ENCODE measurements at regions not wholly inside any gene's neighbourhood (a gene's known extent, or its start where the extent isn't known, plus 50 kb on each side); places are given as distances from the start of the nearest gene placed in this dataset.

GRCh38 chr7:119197172-119197876, 972.8 kb downstream of the ANKRD7 start:
- no peak for DNase-seq
- ChIA-PET CTCF (interaction anchor here (0.6 to 1.5 kb wide), 3 partner anchors 11 to 844 kb away, joined by 3 to 8 read pairs (median 5); no protein-coding TSS in a partner anchor), POLR2A (no interaction called here)
- H3K4me3 ChIP-seq (ENCODE audit: control insufficient read depth in 1 of 7, extremely low read depth in 1 of 7, insufficient read depth in 4 of 7, low read depth in 2 of 7, low read length in 6 of 7), result no peak overlapping the region
- peaks cover 0 to 6% (median 0%) of the 10 kb centered on the region in 5 experiments for H3K27me3 ChIP-seq (replicated peaks in 2 of 5; ENCODE audit: control insufficient read depth in 4 of 5, insufficient read depth in 5 of 5, low read length in 4 of 5)
- H3K4me1 ChIP-seq (ENCODE audit: control extremely low read depth in 1 of 4, control insufficient read depth in 4 of 4, insufficient read depth in 4 of 4, low read length in 3 of 4), result no peaks in the 10 kb centered on the region
- H3K9me3 ChIP-seq (ENCODE audit: control extremely low read depth in 1 of 5, control insufficient read depth in 4 of 5, insufficient read depth in 2 of 5, low read depth in 1 of 5, low read length in 4 of 5), result no peaks in the 10 kb centered on the region
- H3K27ac ChIP-seq (ENCODE audit: insufficient read depth in 1 of 2, low read depth in 1 of 2, low read length in 2 of 2, poor library complexity in 1 of 2, severe bottlenecking in 2 of 2), result no peak overlapping the region
- no peaks in the 10 kb centered on the region for H3K36me3 ChIP-seq (ENCODE audit: control insufficient read depth in 4 of 4, insufficient read depth in 4 of 4, low read length in 3 of 4)
- 89% methylated on average over 8 of the region's 9 CpGs for WGBS (ENCODE audit: insufficient coverage)

- Histone ChIP-seq H3K4me3 (ENCODE audit: control insufficient read depth in 1 of 7, extremely low read depth in 1 of 7, insufficient read depth in 4 of 7, low read depth in 2 of 7, low read length in 6 of 7) (no peak overlapping the region), H3K36me3 (ENCODE audit: control insufficient read depth in 4 of 4, insufficient read depth in 4 of 4, low read length in 3 of 4) (no peaks in the 10 kb centered on the region), H3K9me3 (ENCODE audit: control extremely low read depth in 1 of 5, control insufficient read depth in 4 of 5, insufficient read depth in 2 of 5, low read depth in 1 of 5, low read length in 4 of 5) (no peaks in the 10 kb centered on the region), H3K4me1 (ENCODE audit: control extremely low read depth in 1 of 4, control insufficient read depth in 4 of 4, insufficient read depth in 4 of 4, low read length in 3 of 4) (no peaks in the 10 kb centered on the region), H3K27me3 (replicated peaks in 2 of 5; ENCODE audit: control insufficient read depth in 4 of 5, insufficient read depth in 5 of 5, low read length in 4 of 5) (peaks cover 0 to 6% (median 0%) of the 10 kb centered on the region in 5 experiments), H3K27ac (ENCODE audit: insufficient read depth in 1 of 2, low read depth in 1 of 2, low read length in 2 of 2, poor library complexity in 1 of 2, severe bottlenecking in 2 of 2) (no peak overlapping the region)
- ChIA-PET CTCF (interaction anchor here (0.7 to 1.5 kb wide), 2 partner anchors 12 to 845 kb away, joined by 3 to 8 read pairs; no protein-coding TSS in a partner anchor), POLR2A (no interaction called here)
- peak; percentile 10 to 54 (median 50) for DNase-seq
- WGBS (ENCODE audit: insufficient coverage), result 22% methylated on average over 3 of the region's 8 CpGs
These were observed 973.5 kb downstream of the ANKRD7 start for GRCh38 chr7:119197877-119198527.

- WGBS (ENCODE audit: insufficient coverage), result 100% methylated on average over 2 of the region's 3 CpGs
- POLR2A ChIA-PET, result no interaction called here
- Histone ChIP-seq H3K27ac (ENCODE audit: insufficient read depth in 1 of 2, low read depth in 1 of 2, low read length in 2 of 2, poor library complexity in 1 of 2, severe bottlenecking in 2 of 2) (no peak overlapping the region), H3K4me1 (ENCODE audit: control extremely low read depth in 1 of 4, control insufficient read depth in 4 of 4, insufficient read depth in 4 of 4, low read length in 3 of 4) (no peaks in the 10 kb centered on the region), H3K27me3 (replicated peaks in 2 of 5; ENCODE audit: control insufficient read depth in 4 of 5, insufficient read depth in 5 of 5, low read length in 4 of 5) (no peaks in the 10 kb centered on the region), H3K4me3 (ENCODE audit: control insufficient read depth in 1 of 7, extremely low read depth in 1 of 7, insufficient read depth in 4 of 7, low read depth in 2 of 7, low read length in 6 of 7) (no peak overlapping the region), H3K36me3 (ENCODE audit: control insufficient read depth in 4 of 4, insufficient read depth in 4 of 4, low read length in 3 of 4) (no peaks in the 10 kb centered on the region), H3K9me3 (ENCODE audit: control extremely low read depth in 1 of 5, control insufficient read depth in 4 of 5, insufficient read depth in 2 of 5, low read depth in 1 of 5, low read length in 4 of 5) (peaks cover 0 to 2% (median 0%) of the 10 kb centered on the region in 5 experiments)
- DNase-seq, result no peak
- CTCF ChIA-PET, result no interaction called here
These were observed 995.2 kb downstream of the ANKRD7 start for GRCh38 chr7:119219663-119220062.

GRCh38 chr7:119223930-119224329, 999.4 kb downstream of the ANKRD7 start:
- no peaks in the 10 kb centered on the region for H3K27me3 ChIP-seq (replicated peaks in 2 of 5; ENCODE audit: control insufficient read depth in 4 of 5, insufficient read depth in 5 of 5, low read length in 4 of 5)
- no peaks in the 10 kb centered on the region for H3K9me3 ChIP-seq (ENCODE audit: control extremely low read depth in 1 of 5, control insufficient read depth in 4 of 5, insufficient read depth in 2 of 5, low read depth in 1 of 5, low read length in 4 of 5)
- no peak overlapping the region for H3K4me3 ChIP-seq (ENCODE audit: control insufficient read depth in 1 of 7, extremely low read depth in 1 of 7, insufficient read depth in 4 of 7, low read depth in 2 of 7, low read length in 6 of 7)
- WGBS (ENCODE audit: insufficient coverage), result no CpG with 5 or more reads among the region's 2 CpGs
- ChIA-PET POLR2A (no interaction called here), CTCF (interaction anchor here (0.6 kb wide), 1 partner anchor 864 kb away, joined by 3 read pairs; no protein-coding TSS in a partner anchor)
- DNase-seq, result no peak
- no peaks in the 10 kb centered on the region for H3K4me1 ChIP-seq (ENCODE audit: control extremely low read depth in 1 of 4, control insufficient read depth in 4 of 4, insufficient read depth in 4 of 4, low read length in 3 of 4)
- H3K36me3 ChIP-seq (ENCODE audit: control insufficient read depth in 4 of 4, insufficient read depth in 4 of 4, low read length in 3 of 4), result no peaks in the 10 kb centered on the region
- H3K27ac ChIP-seq (ENCODE audit: insufficient read depth in 1 of 2, low read depth in 1 of 2, low read length in 2 of 2, poor library complexity in 1 of 2, severe bottlenecking in 2 of 2), result no peak overlapping the region

GRCh38 chr7:119228482-119228881, 1004.0 kb downstream of the ANKRD7 start:
- H3K4me1 ChIP-seq (ENCODE audit: control extremely low read depth in 1 of 4, control insufficient read depth in 4 of 4, insufficient read depth in 4 of 4, low read length in 3 of 4), result no peaks in the 10 kb centered on the region
- H3K4me3 ChIP-seq (ENCODE audit: control insufficient read depth in 1 of 7, extremely low read depth in 1 of 7, insufficient read depth in 4 of 7, low read depth in 2 of 7, low read length in 6 of 7), result no peak overlapping the region
- no peak for DNase-seq
- no peaks in the 10 kb centered on the region for H3K9me3 ChIP-seq (ENCODE audit: control extremely low read depth in 1 of 5, control insufficient read depth in 4 of 5, insufficient read depth in 2 of 5, low read depth in 1 of 5, low read length in 4 of 5)
- 100% methylated on average over 1 of the region's 1 CpG for WGBS (ENCODE audit: insufficient coverage)
- no peaks in the 10 kb centered on the region for H3K36me3 ChIP-seq (ENCODE audit: control insufficient read depth in 4 of 4, insufficient read depth in 4 of 4, low read length in 3 of 4)
- POLR2A ChIA-PET, result no interaction called here
- CTCF ChIA-PET, result no interaction called here
- H3K27me3 ChIP-seq (replicated peaks in 2 of 5; ENCODE audit: control insufficient read depth in 4 of 5, insufficient read depth in 5 of 5, low read length in 4 of 5), result no peaks in the 10 kb centered on the region
- no peak overlapping the region for H3K27ac ChIP-seq (ENCODE audit: insufficient read depth in 1 of 2, low read depth in 1 of 2, low read length in 2 of 2, poor library complexity in 1 of 2, severe bottlenecking in 2 of 2)

- H3K9me3 ChIP-seq (ENCODE audit: control extremely low read depth in 1 of 5, control insufficient read depth in 4 of 5, insufficient read depth in 2 of 5, low read depth in 1 of 5, low read length in 4 of 5), result no peaks in the 10 kb centered on the region
- H3K4me1 ChIP-seq (ENCODE audit: control extremely low read depth in 1 of 4, control insufficient read depth in 4 of 4, insufficient read depth in 4 of 4, low read length in 3 of 4), result no peaks in the 10 kb centered on the region
- H3K27ac ChIP-seq (ENCODE audit: insufficient read depth in 1 of 2, low read depth in 1 of 2, low read length in 2 of 2, poor library complexity in 1 of 2, severe bottlenecking in 2 of 2), result no peak overlapping the region
- no CpG with 5 or more reads among the region's 2 CpGs for WGBS (ENCODE audit: insufficient coverage)
- H3K4me3 ChIP-seq (ENCODE audit: control insufficient read depth in 1 of 7, extremely low read depth in 1 of 7, insufficient read depth in 4 of 7, low read depth in 2 of 7, low read length in 6 of 7), result no peak overlapping the region
- DNase-seq, result no peak
- H3K36me3 ChIP-seq (ENCODE audit: control insufficient read depth in 4 of 4, insufficient read depth in 4 of 4, low read length in 3 of 4), result no peaks in the 10 kb centered on the region
- CTCF ChIA-PET, result no interaction called here
- no peaks in the 10 kb centered on the region for H3K27me3 ChIP-seq (replicated peaks in 2 of 5; ENCODE audit: control insufficient read depth in 4 of 5, insufficient read depth in 5 of 5, low read length in 4 of 5)
- POLR2A ChIA-PET, result no interaction called here
These were observed 1007.6 kb downstream of the ANKRD7 start for GRCh38 chr7:119232091-119232490.

GRCh38 chr7:119233015-119233414, 1008.5 kb downstream of the ANKRD7 start:
- ChIA-PET CTCF (no interaction called here), POLR2A (no interaction called here)
- DNase-seq, result no peak
- Histone ChIP-seq H3K4me1 (ENCODE audit: control extremely low read depth in 1 of 4, control insufficient read depth in 4 of 4, insufficient read depth in 4 of 4, low read length in 3 of 4) (no peaks in the 10 kb centered on the region), H3K27me3 (replicated peaks in 2 of 5; ENCODE audit: control insufficient read depth in 4 of 5, insufficient read depth in 5 of 5, low read length in 4 of 5) (no peaks in the 10 kb centered on the region), H3K4me3 (ENCODE audit: control insufficient read depth in 1 of 7, extremely low read depth in 1 of 7, insufficient read depth in 4 of 7, low read depth in 2 of 7, low read length in 6 of 7) (no peak overlapping the region), H3K9me3 (ENCODE audit: control extremely low read depth in 1 of 5, control insufficient read depth in 4 of 5, insufficient read depth in 2 of 5, low read depth in 1 of 5, low read length in 4 of 5) (no peaks in the 10 kb centered on the region), H3K27ac (ENCODE audit: insufficient read depth in 1 of 2, low read depth in 1 of 2, low read length in 2 of 2, poor library complexity in 1 of 2, severe bottlenecking in 2 of 2) (no peak overlapping the region), H3K36me3 (ENCODE audit: control insufficient read depth in 4 of 4, insufficient read depth in 4 of 4, low read length in 3 of 4) (no peaks in the 10 kb centered on the region)
- WGBS (ENCODE audit: insufficient coverage), result 100% methylated on average over 1 of the region's 1 CpG
